ENCODE measurements at regions not wholly inside any gene's neighbourhood (a gene's known extent, or its start where the extent isn't known, plus 50 kb on each side); places are given as distances from the start of the nearest gene placed in this dataset.
"Not testable (repeated sequence)": the region's sequence is repeated elsewhere in the genome, so short reads cannot be mapped to it uniquely, and the experiment has no call there.

DNA sequence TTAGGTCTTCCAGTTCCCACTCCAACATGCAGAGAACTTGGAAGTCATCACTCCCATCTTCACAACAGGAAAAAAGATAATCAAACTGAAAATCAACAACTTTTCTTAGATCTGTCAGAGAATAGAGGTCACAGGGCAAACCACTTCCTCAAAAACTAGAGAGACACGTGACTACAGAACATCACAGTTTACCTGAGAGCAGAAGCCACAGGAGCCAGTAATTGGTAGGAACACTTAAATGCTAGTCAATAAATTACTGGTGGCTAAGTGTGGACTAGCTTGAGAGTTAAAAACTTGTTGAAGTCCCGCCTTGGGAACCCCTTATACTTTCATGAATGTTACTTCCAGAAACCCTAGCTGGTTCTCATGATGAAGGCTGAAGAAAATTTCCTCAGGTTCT lies 81.1 kb downstream of the THSD1 start:
- DNase-seq, result not testable (repeated sequence)

DNA sequence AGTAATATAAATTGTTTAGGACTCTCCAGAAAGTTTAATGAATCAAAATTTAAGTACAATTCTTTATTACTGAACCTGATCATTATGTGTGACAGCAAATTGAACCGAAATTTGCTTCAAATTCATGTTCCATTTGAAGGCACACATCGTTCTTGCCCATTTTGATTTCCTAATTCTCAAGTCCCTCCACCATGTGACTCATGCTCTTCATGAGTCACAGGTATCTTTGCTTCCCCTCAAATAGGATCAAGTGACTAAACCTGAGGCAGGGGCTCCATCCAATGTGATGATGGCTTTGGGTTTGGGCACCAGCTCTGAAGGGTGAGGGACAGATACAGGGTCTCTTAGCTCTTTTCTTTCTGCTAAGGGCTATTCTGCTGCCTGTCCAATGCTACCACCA lies 86.1 kb downstream of the THSD1 start:
- DNase-seq, result no peak

DNA sequence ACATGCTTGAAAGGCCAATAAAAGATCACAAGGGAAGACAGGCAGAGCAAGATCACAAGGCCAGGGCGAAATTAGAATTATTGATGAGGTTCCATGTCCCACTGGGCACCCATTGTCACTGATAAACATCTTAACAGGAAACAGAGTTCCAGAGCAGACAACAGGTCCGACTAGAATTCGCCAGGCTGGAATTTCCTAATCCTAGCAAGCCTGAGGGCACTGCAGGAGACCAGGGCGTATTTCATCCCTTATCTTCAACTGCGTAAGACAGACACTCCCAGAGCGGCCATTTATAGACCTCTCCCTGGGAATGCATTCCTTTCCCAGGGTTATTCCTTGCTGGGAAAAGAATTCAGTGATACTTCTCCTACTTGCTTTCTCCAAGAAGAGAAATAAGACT lies 96.1 kb downstream of the THSD1 start:
- not testable (repeated sequence) for DNase-seq

DNA sequence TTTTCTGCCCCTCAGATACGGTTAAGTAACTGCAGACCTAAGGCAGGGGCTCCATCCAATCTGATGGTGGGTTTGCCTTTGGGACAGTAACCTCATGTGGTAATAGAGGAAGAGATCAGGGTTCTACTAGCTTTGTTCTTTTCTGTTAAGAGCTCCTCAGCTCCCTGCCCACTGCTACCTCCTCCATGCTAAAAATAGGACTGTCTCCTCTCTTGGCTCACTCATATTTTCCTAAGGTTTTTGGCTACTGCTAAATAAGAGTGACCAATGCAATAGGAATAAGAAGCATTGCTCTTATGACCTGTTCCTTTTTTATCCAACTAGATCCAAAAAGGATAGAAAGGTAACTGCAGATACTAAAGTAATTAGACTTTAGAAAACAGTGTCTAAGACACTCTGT lies 99.6 kb downstream of the THSD1 start:
- not testable (repeated sequence) for DNase-seq

DNA sequence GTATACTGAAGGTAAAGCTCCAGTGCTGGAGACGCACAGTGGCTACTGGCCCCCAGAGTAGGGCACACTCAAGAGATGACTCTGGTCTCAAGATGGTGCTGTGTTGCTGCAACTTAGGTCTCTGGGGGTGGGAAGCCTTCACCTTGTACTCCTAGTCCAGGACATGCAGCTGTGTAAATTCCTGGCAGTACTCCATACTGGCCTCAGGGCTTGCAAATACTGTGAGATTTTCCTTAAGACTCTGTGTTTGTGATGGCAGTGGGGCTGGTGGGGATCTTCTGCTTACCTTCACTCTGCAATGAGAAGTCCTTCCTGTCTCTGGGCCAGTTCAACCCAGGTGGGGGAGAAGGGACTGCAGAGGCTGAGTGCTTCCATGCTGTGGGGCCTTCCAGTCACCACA lies 102.9 kb downstream of the THSD1 start:
- DNase-seq, result not testable (repeated sequence)

DNA sequence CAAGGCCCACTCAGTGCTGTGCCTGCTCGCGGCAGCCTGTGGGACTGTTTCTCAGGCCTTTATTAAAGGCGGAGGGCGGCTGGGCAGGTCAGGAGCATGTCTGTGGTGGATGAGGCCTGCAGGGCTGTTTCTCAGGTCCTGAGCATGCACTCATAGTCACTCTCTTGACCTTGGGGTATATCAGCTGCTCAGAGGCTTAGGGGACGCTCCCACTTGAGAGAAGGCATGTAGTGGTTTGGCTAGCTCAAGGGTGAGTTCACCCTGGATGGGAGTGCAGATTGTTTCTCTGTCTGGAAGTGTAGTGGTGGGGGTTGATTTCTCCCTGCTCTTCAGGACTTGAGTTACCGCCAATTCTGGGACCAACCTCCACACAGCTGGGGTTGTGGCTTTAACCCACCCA lies 103.3 kb downstream of the THSD1 start:
- DNase-seq, result not testable (repeated sequence)

DNA sequence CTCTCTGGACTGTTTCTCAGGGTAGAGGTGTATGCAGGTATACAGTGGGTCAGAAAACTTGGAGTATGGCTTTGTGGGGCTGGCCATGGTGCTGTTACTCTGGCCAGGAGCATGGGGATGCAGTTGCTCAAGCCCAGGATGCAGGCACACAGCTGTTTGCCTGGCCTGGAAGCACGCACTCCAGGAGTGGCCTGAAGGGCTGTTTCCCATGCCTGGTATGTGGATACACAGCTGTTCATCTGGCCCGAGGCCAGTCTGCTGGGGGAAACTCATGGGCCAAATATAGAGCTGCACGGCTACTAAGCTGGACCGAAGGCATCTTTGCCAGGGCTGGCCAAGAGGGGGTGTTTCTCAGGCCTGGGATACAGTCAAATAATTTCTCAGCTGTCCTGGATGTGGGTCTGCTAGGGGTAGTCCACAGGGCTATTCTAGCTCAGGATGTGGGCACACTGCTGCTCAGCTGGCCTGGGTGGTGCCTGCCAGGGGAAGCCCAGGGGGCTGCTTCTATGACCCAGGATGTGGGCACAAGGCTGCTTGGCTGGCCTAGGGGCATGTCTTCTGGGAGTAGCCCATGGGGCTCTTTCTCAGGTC lies 104.1 kb downstream of the THSD1 start:
- not testable (repeated sequence) for DNase-seq

DNA sequence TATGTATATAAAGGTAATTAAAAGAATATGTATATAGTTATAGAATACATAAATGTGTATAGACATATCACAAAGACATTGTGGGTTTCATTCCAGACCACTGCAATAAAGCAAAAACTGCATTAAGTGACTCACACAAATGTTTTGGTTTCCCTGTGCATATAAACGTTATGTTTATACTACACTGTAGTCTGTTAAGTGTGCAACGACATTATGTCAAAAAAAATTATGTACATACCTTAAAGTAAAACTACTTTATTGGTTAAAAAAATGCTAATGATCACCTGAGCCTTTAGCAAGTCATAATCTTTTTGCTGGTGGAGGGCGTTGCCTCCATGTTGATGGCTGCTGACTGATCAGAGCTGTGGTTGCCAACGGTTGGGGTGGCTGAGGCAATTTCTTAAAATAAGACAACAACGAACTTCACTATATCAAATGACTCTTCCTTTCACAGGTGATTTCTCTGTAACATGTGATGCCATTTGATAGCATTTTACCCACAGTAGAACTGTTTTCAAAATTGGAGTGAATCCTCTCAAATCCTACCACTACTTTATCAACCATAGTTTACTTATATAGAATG lies 107.8 kb downstream of the THSD1 start:
- DNase-seq, result not testable (repeated sequence)

DNA sequence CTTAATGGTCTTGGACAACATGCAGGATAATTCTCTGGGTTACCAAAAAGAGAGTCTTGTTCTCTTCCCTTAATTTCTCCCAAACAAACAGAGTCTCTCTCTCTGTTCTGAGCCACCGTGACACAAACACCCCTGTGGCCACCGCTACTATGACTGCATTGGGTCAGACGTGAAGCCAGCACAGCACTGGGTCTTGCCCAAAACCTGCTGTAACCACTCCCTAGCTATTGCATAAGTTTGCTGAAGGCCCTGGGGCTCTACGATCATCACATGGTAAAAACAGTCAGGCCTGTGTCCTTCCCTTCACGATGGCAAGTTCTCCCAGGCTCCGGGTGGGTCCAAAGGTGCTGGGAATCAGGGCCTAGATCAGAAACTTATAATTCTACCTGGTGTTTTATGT lies 117.1 kb downstream of the THSD1 start:
- not testable (repeated sequence) for DNase-seq

DNA sequence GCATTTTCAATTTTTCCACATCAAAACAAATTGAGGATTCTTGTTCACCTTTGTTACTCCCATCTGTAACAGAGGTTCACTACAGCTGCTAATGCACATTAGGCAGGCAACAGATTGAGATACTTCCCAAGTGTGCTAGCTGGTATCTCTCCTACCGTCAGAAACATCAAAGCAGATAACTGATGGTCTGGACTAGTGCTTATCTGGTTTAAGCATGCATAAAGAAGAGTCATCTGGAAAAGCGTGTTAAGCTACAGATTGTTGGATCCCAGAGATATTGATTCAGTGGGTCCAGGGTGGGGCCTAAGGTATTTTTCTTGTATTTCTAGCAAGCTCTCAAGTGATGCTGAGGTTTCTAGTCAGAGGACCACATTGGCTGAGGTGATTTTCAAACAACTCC lies 122.0 kb upstream of the NEK3 start:
- not testable (repeated sequence) for DNase-seq

DNA sequence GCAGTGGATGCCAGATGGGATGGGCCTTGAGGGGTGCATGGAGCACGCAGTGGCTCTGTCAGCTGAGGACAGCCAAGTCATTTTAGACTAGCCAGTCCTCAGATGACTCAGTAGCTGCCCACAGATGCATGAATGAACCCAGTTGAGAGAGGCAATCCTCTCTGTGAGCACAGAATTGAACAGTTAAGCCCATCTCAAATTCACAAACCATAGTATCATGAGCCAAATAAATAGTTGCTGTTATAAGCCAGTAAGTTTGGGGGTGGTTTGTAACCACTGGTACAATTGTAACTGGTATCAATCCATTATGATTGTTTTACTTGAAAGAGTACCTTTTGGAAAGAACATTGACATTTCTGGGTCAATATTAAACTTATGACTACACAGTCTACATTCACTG lies 120.0 kb upstream of the NEK3 start:
- not testable (repeated sequence) for DNase-seq

DNA sequence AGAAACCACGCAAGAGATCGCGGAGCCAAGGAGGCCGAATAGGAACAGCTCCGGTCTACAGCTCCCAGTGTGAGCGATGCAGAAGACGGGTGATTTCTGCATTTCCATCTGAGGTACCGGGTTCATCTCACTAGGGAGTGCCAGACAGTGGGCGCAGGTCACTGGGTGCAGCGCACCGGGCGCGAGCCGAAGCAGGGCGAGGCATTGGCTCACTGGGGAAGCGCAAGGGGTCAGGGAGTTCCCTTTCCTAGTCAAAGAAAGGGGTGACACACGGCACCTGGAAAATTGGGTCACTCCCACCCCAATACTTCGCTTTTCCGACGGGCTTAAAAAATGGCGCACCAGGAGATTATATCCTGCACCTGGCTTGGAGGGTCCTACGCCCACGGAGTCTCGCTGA lies 94.9 kb upstream of the NEK3 start:
- DNase-seq, result not testable (repeated sequence)

DNA sequence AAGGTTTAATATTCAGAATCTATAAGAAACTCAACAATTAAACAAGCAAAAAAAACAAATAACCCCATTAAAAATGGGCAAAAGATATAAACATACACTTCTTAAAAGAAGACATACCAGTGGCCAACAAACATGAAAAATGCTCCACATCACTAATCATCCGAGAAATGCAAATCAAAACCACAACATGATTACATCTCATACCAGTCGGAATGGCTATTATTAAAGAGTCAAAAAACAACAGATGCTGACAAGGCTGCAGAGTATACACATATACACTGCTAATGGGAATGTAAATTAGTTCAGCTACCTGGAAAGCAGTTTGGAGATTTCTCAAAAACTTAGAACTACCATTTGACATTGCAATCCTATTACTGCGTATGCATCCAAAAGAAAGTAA lies 81.4 kb upstream of the NEK3 start:
- DNase-seq, result not testable (repeated sequence)

DNA sequence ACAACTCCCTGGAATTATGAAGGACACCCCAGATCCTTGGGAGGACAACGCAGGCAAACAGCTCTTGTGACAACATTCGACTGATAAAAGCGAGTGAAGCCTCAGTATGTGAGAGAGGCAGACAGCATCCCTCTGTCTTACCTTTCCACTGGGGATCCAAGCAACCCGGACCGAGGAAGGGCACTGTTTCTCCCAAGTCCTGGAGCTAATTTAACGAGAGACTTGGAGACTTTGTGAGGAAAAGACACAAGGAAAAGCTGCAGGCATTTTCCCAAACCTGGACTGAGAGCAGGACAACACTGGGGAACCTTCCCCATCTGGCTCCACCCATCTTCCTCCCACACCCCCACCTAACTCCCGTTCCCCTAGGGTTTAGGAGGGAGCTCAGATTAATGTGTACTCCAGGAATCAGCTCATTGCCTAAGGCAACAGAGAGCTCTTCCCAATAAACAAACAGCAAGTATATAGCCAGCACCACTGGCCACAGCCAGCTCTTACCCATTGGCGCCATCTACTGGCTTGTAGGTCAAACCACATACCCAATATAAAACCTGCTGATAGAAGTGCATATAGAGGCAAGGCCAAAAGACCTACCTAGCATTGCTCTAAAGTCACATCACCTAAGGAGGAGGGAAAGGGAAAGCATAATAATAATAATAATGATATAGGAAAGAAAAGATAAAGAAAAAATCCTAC lies 76.7 kb upstream of the NEK3 start:
- DNase-seq, result peak; percentile 28

DNA sequence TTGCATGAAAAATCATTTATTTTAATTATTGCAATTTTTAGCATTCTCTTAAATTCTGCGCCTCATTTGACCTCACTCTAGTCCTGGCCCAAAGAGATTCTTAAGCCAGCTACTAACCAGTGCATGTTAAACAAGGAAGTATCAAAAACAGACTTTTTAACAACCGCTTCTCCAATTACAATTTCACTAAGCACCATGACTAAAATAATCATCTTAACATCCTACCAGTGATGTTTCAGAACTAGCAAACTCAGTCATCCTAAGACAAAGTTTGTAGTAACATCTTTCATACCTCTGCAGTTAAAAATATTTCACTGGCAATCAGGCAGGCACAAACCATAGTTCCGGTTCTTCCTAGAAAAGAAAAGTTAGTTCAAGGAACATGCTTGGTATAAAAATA lies 75.5 kb upstream of the NEK3 start:
- not testable (repeated sequence) for DNase-seq

DNA sequence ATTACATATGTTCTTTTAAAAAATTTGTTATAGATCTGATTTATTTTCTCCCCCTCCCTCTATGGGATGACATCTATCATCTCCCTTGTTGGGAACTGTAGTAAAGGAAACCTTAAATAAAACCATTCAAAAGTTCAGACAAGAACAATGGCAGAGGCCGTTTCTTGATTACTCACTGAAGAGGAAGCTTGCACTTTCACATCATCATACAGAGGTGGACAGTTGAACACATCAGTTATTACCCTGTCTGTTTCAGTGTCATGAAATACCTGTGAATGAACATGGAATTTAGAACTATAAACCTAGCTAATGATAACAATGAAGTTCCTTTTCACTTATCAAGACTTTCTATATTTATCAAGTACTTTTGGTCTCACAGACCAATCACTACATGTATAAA lies 63.7 kb upstream of the NEK3 start:
- DNase-seq, result not testable (repeated sequence)

DNA sequence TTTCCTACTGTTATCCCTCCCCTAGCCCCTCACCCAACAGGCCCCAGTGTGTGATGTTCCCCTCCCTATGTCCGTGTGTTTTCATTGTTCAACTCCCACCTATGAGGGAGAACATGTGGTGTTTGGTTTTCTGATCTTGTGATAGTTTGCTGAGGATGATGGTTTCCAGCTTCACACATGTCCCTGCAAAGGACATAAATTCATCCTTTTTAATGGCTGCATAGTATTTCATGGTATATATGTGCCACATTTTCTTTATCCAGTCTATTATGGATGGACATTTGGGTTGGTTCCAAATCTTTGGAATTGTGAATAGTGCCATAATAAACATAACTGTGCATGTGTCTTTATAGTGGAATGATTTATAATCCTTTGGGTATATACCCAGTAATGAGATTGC lies 54.5 kb upstream of the NEK3 start:
- not testable (repeated sequence) for DNase-seq

DNA sequence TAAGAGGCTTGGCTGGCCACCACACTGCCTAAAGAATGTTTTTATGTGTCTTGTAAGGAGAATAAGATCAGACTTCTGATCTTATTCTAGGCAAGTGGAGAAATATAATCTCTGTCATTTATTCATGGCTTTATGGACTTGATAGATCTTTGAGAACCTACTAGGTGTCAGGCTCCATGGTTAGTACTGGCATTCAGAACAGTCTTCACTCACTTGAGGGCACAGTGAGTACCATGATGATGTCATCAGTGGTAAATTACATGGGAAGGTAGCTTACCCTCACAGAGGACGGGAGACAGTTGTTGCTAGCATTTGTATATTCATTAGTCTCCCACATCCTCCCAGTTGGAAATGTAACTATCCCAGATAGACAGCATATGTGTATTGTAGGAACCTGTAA lies 53.5 kb upstream of the NEK3 start:
- DNase-seq, result not testable (repeated sequence)

DNA sequence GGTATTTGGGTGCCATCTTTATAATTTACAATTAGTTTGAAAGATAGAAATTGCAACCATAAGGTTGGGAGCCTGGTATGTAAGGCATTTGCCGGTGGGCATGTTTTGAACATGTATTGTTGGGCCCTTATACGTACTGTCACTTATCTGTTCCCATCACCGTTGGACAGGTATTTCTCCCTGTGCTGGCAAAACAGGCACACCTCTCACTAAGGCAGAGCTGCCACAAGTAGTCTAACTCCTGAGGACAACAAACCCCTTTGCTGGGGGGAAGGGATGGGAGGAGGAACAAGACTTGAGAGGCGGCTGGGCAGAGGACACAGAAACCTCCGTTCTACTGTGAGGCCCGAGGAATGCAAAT lies 52.0 kb upstream of the NEK3 start:
- not testable (repeated sequence) for DNase-seq

DNA sequence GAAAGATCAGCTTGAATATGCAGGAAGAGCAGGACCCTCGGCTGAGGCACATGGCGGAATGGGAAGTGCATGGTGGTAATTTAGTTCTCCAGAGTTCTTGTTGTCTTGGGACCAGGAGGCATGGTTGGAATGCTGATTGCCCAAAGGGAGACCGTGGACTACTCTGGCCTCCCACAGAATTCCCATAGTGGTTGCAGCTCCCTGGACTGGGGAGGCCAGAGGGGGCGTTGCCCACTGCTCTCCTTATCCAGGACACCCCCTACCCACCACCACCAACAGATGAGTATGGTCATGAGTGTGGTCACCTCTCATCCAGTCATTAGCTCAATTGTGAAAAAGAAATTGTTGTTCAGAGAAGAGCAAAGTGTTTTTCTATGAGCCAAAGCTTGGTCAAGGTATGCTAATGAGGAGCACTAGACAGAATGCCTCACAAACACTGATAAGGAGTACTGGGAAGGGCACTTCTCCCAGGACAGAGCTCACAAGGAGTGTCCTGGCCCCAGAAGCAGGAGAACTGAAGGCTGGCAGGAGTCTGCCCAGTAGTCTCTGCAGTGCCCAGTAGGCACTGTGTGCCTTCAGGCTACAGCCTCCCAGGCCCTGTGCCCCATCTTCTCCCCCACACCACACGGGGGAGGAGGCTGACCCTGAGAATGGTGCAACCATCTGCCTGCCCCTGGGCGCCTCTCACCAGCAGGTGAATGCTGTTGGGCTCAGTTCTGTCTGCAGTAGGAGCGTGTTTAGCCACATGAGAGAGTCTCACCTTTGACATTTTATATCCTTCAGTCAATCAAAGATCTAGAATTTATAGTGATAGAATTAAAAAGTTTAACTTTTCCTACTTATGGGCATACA lies 51.4 kb upstream of the NEK3 start:
- DNase-seq, result not testable (repeated sequence)

All from activated naive CD4-positive, alpha-beta T cell treated with anti-CD3 and anti-CD28 coated beads, Interleukin-2, amount 50 U/mL, for 16 hours (primary cell).